Forelimb muscle (tissue), 1 donor: ENCODE measurements at regions not wholly inside any gene's neighbourhood (a gene's known extent, or its start where the extent isn't known, plus 50 kb on each side); places are given as distances from the start of the nearest gene placed in this dataset.
"Not testable (repeated sequence)": the region's sequence is repeated elsewhere in the genome, so short reads cannot be mapped to it uniquely, and the experiment has no call there.

Experiments used
- DNase-seq: peaks from one replicate; pipeline ENCODE4 v3.0.0-alpha.2; 2013; ENCODE audit warnings: low read depth

DNA sequence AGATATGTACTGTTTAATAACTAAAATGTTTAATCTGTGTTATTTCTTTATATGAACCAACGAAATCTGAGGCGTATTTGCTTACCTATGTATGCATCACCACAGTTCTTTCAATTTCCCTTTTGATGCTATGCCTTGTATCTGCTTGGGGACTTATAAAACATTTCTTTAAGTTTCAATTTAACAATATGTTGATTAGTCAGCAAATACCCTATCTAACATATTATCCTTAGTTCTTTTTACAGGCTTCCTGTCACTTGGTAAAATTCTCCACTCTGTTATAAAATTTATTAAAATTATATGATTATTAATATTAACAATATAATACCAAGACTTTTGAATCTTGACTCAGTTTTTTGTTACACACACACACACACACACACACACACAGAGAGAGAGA lies 174.3 kb downstream of the CPS1 start:
- DNase-seq, result no peak

DNA sequence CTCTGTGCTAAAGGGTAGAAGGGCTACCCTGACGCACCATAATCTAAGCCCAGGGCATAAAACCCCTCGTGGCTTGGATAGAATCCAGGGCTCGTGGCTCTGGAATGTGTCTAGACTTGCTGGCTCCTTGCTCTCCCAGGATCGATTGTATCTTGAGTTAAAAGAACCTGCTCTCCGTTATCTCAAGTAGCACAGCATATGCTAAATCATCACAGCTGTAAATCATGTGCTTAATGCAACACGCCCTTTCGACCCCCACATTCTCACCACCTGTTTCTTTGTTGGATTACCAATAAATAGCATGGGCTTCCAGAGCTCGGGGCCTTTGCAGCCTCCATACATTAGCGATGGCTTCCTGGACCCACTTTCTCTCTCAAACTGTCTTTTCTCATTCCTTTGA lies 190.4 kb downstream of the CPS1 start:
- DNase-seq, result not testable (repeated sequence)

- DNase-seq, result no peak
These were observed 196.1 kb downstream of the CPS1 start for GRCh38 chr2:210752532-210752931.

DNA sequence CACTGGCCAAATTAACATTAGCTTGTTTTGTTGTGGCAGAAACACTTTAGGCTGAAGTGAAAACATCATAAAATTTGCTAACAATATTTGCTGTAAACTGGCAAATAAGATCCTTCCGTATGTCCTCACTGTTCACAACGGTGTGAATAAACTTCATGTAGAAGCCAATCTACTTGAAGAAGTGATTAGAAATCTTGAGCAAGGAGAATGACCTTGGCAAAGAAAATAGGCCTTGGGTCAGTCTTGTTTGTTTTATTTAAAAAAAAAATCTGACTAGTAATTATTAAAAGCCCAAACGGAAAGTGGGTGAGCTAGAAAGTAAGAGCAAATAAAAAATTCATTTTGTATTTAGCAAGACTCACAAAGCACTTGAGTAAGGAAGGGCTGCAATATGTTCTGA lies 197.0 kb downstream of the CPS1 start:
- no peak for DNase-seq

- DNase-seq, result no peak
These were observed 200.5 kb downstream of the CPS1 start for GRCh38 chr2:210756855-210757254.

DNA sequence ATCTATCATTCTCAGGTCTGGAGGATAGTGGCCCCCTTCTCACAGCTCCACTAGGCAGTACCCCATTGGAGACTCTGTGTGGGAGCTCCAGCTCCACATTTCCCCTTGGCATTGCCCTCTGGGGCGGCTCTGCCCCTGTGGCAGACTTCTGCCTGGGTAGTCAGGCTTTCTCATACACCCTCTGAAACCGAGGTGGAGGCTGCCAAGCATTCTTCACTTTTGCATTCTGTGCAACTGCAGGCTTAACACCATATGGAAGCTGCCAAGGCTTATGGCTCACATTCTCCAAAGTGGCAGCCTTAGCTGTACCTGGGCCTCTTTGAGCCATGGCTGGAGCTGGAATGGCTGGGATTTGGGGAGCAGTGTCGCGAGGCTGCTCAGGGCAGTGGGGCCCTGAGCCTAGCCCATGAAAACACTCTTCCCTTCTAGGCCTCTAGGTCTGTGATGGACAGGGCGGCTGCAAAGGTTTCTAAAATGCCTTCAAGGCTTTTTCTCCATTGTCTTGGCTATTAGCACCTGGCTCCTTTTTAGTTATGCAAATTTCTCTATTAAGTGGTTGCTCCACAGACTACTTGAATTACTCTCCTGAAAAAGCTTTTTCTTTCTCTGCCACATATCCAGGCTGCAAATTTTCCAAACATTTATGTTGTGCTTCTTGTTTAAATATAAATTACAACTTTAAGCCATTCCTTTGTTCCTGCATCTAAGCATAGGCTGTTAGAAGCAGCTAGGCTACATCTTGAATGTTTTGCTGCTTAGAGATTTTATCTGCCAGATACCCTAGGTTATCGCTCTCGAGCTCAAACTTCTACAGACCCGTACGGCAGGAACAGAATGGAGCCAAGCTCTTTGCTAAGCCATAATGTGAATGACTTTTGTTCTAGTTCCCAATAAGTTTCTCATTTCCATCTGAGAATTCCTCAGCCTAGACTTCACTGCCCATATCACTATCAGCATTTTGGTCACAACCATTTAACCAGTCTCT lies 206.5 kb downstream of the CPS1 start:
- DNase-seq, result no peak

GRCh38 chr2:210768329-210768910 lies 212.0 kb downstream of the CPS1 start:
- no peak for DNase-seq

GRCh38 chr2:210776756-210777155 lies 220.4 kb downstream of the CPS1 start:
- DNase-seq, result no peak

DNA sequence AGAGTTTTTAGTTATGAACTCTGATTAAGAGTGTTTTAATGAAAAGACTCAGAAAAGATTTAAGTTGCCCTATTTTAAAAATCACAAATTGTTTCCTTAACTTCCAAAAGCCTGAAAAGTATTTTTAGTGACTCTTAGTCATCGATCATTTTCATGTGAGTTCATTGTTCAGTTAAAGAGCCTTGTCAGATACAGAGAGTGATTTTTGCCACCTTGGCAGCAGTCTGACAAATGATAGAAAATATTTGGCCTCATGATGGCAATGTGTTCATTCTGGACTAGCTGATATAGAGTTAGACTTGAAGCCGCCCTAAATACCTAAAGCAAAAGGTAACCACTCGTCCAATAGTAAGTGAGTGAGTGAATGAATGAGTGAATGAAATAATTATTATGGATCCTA lies 225.8 kb downstream of the CPS1 start:
- DNase-seq, result no peak

- DNase-seq, result not testable (repeated sequence)
These were observed 231.4 kb downstream of the CPS1 start for GRCh38 chr2:210787831-210788230.

GRCh38 chr2:210792000-210792399 lies 235.6 kb downstream of the CPS1 start:
- no peak for DNase-seq

- no peak for DNase-seq
These were observed 239.1 kb downstream of the CPS1 start for GRCh38 chr2:210795506-210795905.

DNA sequence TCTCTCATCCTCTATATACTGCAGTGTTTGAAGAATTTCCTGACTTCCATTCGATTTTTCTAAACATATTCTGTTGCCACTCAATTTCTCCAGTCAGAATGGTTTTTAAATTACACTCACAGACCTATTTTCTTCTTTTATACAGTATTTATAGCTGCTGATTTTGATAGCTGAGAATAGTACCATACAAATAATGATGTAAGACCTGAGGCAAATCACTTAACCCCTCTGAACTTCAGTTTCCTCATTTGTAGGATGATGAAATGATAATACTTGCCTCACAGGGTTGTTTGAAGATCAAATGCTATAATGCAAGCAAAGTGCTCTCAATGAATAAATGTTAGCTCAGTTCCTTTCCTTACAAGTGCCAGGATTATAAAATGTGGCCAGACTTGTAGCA lies 241.8 kb downstream of the CPS1 start:
- no peak for DNase-seq

GRCh38 chr2:210814251-210815025 lies 258.0 kb downstream of the CPS1 start:
- no peak for DNase-seq

- DNase-seq, result no peak
These were observed 260.4 kb downstream of the CPS1 start for GRCh38 chr2:210816769-210817168.

- no peak for DNase-seq
These were observed 262.1 kb downstream of the CPS1 start for GRCh38 chr2:210818473-210818872.

DNA sequence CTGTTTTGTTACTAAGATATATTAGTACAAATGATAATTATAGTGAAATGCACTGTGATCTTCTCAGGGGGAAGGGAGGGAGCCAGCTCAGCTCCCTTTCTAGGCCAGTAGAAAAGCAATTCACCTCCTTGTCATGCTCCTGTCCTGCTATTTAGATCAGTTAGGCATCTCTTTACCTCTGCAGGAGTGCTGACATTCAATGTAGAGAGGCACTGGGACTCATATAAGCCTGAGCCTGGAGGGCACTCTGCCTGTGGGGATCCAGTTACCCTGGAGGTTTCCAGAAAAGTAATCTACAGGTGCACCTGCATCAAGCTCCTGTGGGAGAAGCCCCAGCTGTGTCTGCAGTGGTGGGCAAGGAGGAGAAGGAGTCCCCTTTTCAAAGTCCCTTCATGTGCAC lies 277.0 kb downstream of the CPS1 start:
- DNase-seq, result no peak

- no peak for DNase-seq
These were observed 282.6 kb downstream of the CPS1 start for GRCh38 chr2:210839034-210839433.

GRCh38 chr2:210839450-210839849 lies 283.1 kb downstream of the CPS1 start:
- no peak for DNase-seq

- DNase-seq, result no peak
These were observed 286.5 kb downstream of the CPS1 start for GRCh38 chr2:210842896-210843295.

GRCh38 chr2:210844016-210844415 lies 287.6 kb downstream of the CPS1 start:
- no peak for DNase-seq

GRCh38 chr2:210859314-210859713 lies 302.9 kb downstream of the CPS1 start:
- no peak for DNase-seq
